ENCODE measurements at regions not wholly inside any gene's neighbourhood (a gene's known extent, or its start where the extent isn't known, plus 50 kb on each side); places are given as distances from the start of the nearest gene placed in this dataset.

DNA sequence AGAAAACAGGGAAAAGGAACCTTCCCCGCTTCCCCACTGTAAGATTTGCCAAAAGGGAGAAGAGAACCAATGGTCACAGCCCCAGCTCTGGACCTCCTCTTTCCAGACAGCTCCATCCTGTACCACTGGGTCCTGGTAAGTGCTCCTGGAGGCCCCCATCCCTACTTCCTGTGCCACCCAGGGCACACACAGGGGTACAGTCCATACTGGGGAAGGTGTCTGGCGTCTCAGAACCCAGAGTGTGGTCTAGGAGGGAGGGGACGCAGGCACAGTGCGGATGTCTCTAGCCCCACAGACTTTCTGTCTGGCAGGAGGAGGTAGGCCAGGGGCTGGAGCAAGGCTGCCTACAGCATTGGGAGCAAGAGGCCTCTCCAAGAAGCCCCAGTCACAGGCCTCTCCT is 213.3 kb upstream of the IGFBP3 start:
- TF ChIP-seq, protein P1, sequence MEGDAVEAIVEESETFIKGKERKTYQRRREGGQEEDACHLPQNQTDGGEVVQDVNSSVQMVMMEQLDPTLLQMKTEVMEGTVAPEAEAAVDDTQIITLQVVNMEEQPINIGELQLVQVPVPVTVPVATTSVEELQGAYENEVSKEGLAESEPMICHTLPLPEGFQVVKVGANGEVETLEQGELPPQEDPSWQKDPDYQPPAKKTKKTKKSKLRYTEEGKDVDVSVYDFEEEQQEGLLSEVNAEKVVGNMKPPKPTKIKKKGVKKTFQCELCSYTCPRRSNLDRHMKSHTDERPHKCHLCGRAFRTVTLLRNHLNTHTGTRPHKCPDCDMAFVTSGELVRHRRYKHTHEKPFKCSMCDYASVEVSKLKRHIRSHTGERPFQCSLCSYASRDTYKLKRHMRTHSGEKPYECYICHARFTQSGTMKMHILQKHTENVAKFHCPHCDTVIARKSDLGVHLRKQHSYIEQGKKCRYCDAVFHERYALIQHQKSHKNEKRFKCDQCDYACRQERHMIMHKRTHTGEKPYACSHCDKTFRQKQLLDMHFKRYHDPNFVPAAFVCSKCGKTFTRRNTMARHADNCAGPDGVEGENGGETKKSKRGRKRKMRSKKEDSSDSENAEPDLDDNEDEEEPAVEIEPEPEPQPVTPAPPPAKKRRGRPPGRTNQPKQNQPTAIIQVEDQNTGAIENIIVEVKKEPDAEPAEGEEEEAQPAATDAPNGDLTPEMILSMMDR (IDR thresholded peaks at IDR 0.05) = no peak
- TF ChIP-seq POLR2A (IDR thresholded peaks at IDR 0.05) = no peak
